ENCODE measurements at regions not wholly inside any gene's neighbourhood (a gene's known extent, or its start where the extent isn't known, plus 50 kb on each side); places are given as distances from the start of the nearest gene placed in this dataset.

DNA sequence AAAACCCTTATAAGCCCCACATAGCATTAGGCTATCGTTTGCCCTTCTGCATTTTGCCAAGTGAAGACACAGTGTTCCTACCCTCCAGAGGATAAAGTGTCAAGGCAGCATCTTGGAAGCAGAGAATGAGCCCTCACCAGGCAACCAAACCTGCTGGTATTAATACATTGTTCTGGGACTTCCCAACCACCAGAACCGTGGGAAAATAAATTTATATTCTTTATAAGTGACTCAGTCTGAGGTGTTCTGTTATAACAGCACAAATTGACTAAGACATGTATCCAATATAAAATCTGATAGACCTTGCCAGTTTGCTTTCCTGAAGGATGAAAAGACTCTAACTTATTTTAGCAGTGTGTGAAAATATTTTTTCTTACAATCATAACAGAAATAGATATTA lies 792.5 kb upstream of the LRRC4C start:
- Mint-ChIP-seq H3K9me3 (peaks cover 25% of the 10 kb centered on the region), H3K27me3 (ENCODE audit: insufficient read depth) (no peaks in the 10 kb centered on the region), H3K4me3 (no peak overlapping the region), H3K4me1 (peaks cover 13% of the 10 kb centered on the region), H3K27ac (no peak overlapping the region), H3K36me3 (ENCODE audit: low read depth) (peaks cover 19% of the 10 kb centered on the region)
- no peak for DNase-seq
- WGBS, 2 experiments (ENCODE audit: insufficient coverage in 1 of 2, insufficient read length in 1 of 2) = 80 to 95% methylated on average over 1 of the region's 2 CpGs
- H3K36me3 ChIP-seq (ENCODE audit: control insufficient read depth, insufficient read depth, low read length) = peaks cover 3% of the 10 kb centered on the region
- no peak overlapping the region for H3K9ac ChIP-seq (ENCODE audit: extremely low read depth, low read length, poor library complexity, severe bottlenecking)
- no peaks in the 10 kb centered on the region for H3K27me3 ChIP-seq (ENCODE audit: control insufficient read depth, insufficient read depth, low read length, poor library complexity, severe bottlenecking)
- no peak for TF ChIP-seq CTCF (conservative IDR thresholded peaks at IDR 0.05)
- peaks cover 3% of the 10 kb centered on the region for H3K4me1 ChIP-seq (ENCODE audit: control insufficient read depth, insufficient read depth, low read length)
- no peak overlapping the region for H3K4me3 ChIP-seq (ENCODE audit: low read length)
- peaks cover 21% of the 10 kb centered on the region for H3K9me3 ChIP-seq (ENCODE audit: control insufficient read depth, low read length)
- H3K27ac ChIP-seq (ENCODE audit: low read depth, low read length) = no peak overlapping the region

- H3K27me3 Mint-ChIP-seq (ENCODE audit: insufficient read depth) = no peaks in the 10 kb centered on the region
- DNase-seq = no peak
- H3K36me3 Mint-ChIP-seq (ENCODE audit: low read depth) = peaks cover 19% of the 10 kb centered on the region
- 92 to 100% methylated on average over 1 to 3 of the region's 3 CpGs for WGBS, 2 experiments (ENCODE audit: insufficient coverage in 1 of 2, insufficient read length in 1 of 2)
- H3K4me3 ChIP-seq (ENCODE audit: low read length) = peak overlapping the region; percentile 67
- no peaks in the 10 kb centered on the region for H3K27me3 ChIP-seq (ENCODE audit: control insufficient read depth, insufficient read depth, low read length, poor library complexity, severe bottlenecking)
- peaks cover 3% of the 10 kb centered on the region for H3K4me1 ChIP-seq (ENCODE audit: control insufficient read depth, insufficient read depth, low read length)
- peaks cover 21% of the 10 kb centered on the region for H3K9me3 ChIP-seq (ENCODE audit: control insufficient read depth, low read length)
- H3K4me1 Mint-ChIP-seq = peaks cover 15% of the 10 kb centered on the region
- no peak overlapping the region for H3K9ac ChIP-seq (ENCODE audit: extremely low read depth, low read length, poor library complexity, severe bottlenecking)
- H3K4me3 Mint-ChIP-seq = no peak overlapping the region
- no peak for TF ChIP-seq CTCF (conservative IDR thresholded peaks at IDR 0.05)
- H3K27ac Mint-ChIP-seq = no peak overlapping the region
- H3K9me3 Mint-ChIP-seq = peaks cover 25% of the 10 kb centered on the region
- H3K27ac ChIP-seq (ENCODE audit: low read depth, low read length) = no peak overlapping the region
- peaks cover 3% of the 10 kb centered on the region for H3K36me3 ChIP-seq (ENCODE audit: control insufficient read depth, insufficient read depth, low read length)
Observed at GRCh38 chr11:42253156-42253555, 793.7 kb upstream of the LRRC4C start.

DNA sequence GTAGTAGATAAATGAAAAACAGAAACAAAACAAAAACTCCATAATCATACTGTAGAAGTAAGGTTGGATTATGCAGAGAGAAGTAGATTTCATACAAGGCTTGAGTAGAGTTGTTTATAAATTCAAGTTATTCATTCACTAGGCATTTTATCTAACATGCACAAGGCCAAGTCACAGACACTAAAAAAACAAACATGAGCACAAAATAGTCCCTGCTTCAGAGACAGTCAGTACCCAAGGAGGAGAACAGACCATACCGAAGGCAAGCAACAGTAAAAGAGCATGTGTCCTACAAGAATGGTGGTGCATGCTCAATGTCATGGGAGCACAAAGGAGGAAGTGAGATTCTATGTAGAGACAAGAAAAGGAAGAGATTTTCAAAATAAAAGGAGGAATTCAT lies 796.5 kb upstream of the LRRC4C start:
- no peak overlapping the region for H3K4me3 ChIP-seq (ENCODE audit: low read length)
- Mint-ChIP-seq H3K27me3 (ENCODE audit: insufficient read depth) (no peaks in the 10 kb centered on the region), H3K4me1 (peaks cover 26% of the 10 kb centered on the region), H3K27ac (peak overlapping the region; percentile 7), H3K4me3 (no peak overlapping the region), H3K9me3 (peaks cover 23% of the 10 kb centered on the region), H3K36me3 (ENCODE audit: low read depth) (peaks cover 14% of the 10 kb centered on the region)
- H3K36me3 ChIP-seq (ENCODE audit: control insufficient read depth, insufficient read depth, low read length) = peaks cover 3% of the 10 kb centered on the region
- no peaks in the 10 kb centered on the region for H3K27me3 ChIP-seq (ENCODE audit: control insufficient read depth, insufficient read depth, low read length, poor library complexity, severe bottlenecking)
- peaks cover 21% of the 10 kb centered on the region for H3K9me3 ChIP-seq (ENCODE audit: control insufficient read depth, low read length)
- 89 to 100% methylated on average over 1 of the region's 1 CpG for WGBS, 2 experiments (ENCODE audit: insufficient coverage in 1 of 2, insufficient read length in 1 of 2)
- DNase-seq = no peak
- H3K27ac ChIP-seq (ENCODE audit: low read depth, low read length) = no peak overlapping the region
- TF ChIP-seq CTCF (conservative IDR thresholded peaks at IDR 0.05) = no peak
- no peak overlapping the region for H3K9ac ChIP-seq (ENCODE audit: extremely low read depth, low read length, poor library complexity, severe bottlenecking)
- H3K4me1 ChIP-seq (ENCODE audit: control insufficient read depth, insufficient read depth, low read length) = peaks cover 3% of the 10 kb centered on the region
